GM18499 (cell line): ENCODE measurements at regions not wholly inside any gene's neighbourhood (a gene's known extent, or its start where the extent isn't known, plus 50 kb on each side); places are given as distances from the start of the nearest gene placed in this dataset.

Experiments used
- ATAC-seq: cut with Tn5 transposase; IDR thresholded peaks from one replicate; pipeline ENCODE4 v1.9.1; 2021; ENCODE audit warnings: moderate number of reproducible peaks; ENCODE audit not compliant: insufficient read depth, unreplicated experiment

DNA sequence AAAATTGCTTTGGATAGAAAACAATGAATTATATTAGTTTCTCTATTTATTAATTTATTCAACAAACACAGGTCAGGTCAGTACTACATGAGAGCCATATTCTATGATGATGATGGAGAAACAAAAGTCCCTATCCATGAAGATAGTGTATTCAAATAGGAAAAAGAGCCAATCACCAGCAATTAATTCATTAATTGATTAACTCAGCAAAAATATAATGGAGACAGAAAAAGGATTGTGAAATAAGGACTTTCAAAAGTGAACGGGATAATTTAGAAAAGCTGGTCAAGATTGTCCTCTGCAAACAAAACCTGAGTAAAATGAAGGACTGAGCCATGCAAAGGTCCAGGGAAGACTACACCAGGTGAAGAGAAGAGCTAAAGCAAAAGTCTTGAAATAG lies 1517.7 kb upstream of the CDH8 start:
- no peak for ATAC-seq

DNA sequence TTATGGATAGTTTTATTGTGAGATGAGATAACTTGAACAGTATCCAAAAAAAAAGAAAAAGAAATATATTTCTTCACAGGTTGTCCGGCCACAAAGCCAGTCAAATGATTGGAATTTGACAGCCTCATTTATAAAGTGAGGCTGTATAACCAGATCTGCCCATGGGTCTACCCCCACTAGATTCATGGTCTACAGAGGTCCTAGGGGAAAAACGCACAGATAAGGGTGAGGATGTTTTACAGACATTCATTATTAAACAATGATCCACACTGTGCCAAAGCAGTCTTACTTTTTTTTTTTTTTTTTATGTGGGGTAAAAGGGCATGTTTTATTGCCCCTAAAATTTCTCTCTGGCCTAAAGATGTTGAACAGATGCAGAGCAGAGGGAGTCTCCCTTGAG lies 1503.0 kb upstream of the CDH8 start:
- ATAC-seq: no peak

DNA sequence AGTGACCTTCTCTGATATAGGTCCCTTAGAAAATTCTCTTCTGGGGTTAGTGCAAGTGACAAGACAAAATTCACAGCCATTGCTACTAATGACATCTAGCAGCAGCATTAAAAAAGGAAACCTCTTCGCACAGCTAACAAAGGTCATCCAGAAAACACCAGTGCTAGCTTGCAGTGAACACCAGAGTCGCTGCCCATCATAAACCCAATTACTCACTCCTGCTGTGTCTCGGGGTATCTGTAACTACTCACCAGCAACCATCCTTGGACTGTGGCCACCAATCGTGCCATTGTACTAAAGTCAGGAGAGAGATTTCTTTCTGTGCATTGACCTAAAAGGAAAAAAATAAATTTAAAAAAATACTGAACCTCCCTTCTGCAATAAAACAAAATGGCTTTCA lies 1494.7 kb upstream of the CDH8 start:
- ATAC-seq: no peak

DNA sequence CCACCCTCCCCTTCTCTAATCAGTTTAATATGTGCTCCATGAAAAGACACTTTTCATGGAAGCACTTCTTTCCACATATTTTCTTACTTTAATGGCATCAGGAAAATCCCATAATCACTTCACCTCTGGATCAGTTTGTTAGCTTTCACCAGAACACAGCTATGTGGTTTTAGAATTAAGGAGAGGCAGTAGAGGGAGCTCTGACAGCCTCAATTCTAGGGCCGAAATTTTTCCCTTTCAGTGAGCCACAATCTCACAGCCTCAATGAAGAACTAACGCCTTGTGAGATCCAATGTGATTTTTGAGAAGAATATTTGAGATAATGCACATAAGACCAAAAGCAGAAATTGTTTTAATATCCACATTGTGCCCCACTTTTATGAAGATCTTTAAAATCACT lies 1494.0 kb upstream of the CDH8 start:
- no peak for ATAC-seq

DNA sequence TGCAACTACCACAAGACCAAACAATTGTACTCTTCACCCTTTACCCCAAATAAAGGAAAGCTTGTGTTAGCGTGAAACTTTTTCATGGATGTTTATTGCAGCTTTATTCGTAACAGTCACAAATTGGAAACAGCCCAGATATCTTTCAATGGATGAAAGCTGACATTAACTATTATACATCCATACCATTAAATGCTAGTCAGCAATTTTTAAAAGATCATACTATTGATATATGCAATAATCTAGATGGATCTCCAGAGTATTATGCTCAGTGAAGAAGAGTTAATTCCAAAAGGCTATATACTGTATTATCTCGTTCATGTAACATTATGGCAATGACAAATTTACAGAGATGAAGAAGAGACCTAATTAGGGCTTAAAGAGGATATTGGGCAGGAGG lies 1491.2 kb upstream of the CDH8 start:
- no peak for ATAC-seq

DNA sequence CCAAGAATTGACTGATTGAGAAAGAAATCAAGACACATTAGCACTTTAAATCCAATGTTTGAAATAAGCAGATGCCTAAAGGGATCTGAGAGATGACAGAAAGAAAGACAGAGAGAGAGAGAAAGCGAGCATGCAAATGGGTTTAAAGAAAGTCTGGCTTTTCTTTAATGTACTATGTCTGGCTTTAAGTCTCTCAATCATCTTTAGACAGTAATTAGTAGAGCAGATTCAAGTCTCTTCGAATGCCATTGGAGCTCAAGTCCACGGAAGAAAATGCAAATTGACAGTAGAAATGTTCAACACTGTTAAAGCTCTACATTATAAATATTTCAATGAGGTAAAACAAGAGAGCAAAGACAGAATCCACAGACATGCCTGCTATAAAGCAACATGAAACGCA lies 1480.2 kb upstream of the CDH8 start:
- ATAC-seq: no peak

DNA sequence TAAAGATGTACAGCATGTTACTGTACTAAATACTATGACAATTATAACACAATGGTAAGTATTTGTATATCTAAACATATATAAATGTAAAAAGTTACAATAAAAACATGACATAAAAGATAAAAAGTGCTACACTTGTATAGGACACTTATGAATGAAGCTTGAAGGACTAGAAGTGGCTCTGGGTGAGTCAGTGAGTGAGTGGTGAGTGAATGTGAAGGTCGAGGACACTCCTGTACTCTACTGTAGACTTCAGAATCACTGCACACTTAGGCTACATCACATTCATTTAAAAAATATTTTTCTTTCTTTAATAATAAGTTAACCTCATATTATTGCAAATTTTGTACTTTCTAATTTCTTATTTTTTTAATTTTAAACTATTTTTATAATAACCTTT lies 1476.7 kb upstream of the CDH8 start:
- no peak for ATAC-seq

DNA sequence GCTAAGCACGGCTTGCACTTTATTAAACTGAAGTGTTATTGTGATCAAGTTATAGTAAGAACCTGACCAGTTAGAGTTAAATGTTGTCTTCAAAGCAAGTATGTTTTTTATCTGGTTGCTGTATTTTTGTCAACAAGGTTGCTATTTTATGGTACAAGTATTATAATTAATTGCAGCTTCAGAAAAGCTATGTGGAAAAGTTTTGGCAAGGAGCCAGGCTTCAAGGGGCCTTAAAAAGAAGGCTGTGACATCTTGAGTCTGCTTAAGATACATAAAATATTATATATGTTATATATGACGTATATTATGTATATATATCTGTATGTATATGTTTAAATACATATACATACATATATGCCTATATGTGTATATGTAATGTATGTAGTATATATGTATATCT lies 1461.2 kb upstream of the CDH8 start:
- ATAC-seq: no peak

DNA sequence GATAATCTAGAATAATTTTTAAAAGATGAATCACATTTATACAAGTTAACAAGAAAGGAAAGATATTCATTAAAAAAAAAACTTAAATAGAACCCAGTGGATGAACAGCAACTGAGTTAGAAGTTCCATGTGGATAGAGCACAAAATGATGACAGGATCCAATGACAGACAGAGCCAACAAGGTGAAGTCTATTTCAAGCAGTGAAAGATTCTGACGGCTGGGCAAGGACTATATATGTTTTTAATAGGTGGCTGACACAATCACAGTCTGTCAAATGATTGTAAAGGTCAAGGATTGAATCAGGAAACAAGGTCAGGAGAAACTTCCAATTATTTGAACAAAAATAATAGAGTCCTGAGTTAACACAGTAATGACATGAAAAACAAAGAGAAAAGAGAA lies 1460.0 kb upstream of the CDH8 start:
- ATAC-seq: no peak

DNA sequence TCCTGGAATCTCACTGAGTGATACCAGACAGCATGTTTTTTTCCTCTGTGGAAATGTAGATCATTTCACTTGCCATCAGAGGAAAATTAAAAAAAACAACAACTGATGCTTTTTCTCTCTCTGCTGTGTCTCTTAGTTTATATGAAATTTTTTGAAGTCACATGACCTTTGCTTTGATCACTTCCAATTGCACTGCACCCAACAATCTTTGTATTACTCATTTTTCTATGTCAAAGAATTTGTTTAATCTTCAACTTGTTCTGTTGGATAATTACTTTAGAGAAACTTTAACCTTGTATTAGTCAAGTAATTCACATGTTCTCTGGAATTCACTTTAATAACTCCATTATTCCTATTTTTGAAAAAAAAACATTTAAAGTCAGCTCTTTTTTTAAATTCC lies 1452.7 kb upstream of the CDH8 start:
- no peak for ATAC-seq

DNA sequence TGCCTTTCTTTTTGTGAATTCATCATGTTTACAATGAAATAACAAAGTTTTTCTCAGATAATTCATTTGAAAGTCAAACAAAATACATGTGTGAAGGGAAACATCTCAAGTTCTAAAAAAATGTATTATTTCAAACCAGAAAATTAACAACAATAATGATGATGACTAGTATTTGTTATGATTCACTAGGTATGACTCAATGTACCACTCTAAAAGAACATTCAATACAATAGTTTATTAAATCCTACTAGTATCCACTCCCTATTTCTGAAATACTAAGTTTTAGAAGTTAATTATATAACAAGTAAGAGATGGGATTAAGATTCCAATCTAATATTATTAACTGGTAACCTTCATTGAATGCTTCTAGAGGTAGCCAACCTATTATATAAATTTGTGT lies 1444.8 kb upstream of the CDH8 start:
- no peak for ATAC-seq

DNA sequence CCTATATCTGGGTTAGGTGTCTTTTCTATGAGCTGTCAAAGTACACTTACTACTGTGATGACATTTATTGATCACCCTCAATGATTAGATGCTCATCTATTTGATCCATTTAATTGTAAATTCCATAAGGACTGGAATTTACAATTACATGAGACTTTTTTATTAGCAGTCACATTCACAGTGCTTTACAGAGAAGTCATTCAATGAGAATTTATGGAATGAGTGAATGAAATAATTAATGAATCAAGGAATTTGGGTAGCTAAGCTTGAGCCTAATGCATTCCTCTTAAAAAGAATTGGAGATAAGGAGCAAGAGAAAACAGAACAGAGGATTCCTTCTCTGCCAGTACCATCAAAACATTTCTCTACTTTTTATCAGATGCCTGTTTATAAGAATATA lies 1437.5 kb upstream of the CDH8 start:
- ATAC-seq: no peak

DNA sequence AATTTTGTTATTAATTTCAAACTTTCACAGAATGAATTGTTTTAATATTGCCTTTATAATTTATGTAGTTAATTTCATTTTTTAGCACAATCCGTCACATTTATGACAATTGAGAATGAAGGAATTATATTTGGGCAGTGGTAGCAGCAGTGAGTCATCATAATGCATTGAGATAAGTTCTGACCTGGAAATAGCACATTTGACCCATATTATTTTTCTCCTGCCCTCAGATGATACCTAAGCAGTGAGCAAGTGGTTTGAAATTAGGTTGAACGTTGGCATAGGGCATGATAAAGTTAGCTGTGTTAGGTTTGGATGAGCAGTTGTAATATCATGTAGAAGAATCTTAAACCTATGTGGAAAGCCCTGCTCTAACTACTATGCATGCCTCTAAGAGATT lies 1431.3 kb upstream of the CDH8 start:
- ATAC-seq: no peak

DNA sequence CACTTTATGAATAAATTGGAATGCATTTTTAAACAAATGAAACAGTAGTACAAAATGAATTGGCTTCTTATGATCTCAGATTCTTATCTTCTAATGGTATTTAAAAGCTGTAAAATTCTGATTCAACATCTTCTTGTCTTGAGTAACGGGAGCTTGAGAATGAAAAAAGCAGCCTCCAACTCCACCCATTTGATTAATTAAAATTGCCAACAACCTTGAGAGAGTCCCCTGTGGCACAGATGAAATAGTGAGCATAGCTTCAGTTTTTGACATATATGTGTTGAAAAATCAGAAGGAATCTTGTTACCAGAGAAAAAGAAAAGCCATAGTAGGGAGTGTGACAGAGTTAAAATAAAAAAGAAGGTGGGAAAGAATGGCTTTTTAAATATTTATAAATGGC lies 1426.1 kb upstream of the CDH8 start:
- no peak for ATAC-seq

DNA sequence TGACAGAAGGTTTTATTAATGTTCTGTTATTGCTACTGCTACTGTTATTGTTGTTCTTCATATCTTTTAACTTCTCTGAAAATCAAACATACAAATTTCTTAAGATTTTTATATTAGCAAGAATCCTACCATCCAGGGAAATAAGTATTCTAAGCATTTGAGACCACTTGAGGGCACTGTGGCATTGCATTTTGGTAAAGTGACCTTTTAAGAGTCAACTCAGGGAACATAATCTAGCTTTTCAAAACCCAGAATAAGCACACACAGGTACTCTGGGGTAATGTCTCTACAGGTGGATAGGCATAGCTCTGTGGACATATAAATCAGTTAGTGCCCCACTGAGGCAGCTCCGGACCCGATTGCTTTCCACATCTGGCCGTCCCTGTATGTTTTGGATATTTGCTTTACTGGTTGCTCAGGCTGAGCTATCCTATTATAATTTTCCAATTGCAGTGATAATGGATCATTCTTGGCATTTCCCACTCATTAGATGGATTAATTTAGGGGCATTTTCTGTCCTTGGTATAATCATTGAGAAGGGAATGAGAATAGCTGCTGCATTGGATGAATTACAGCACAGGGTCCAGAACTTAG lies 1425.1 kb upstream of the CDH8 start:
- ATAC-seq: no peak

DNA sequence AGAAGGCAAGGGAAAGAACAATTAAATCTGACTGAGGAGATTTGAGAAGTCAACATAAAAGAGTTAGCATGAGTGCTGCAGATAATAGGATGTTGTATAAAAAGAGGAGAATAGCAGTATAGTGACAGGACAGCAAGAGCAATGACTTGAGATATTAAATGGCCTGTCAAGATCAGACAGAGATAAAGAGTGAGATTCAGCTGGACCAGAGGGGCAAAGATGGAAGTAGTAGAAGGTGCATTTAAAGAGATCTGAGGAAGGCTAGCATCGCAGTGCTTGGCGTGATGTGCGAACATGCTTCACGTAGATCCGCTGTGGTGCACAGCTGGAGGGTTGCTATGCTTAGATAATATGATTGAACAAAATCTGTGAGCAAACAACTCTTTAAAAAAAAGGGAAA lies 1422.6 kb upstream of the CDH8 start:
- ATAC-seq: no peak

DNA sequence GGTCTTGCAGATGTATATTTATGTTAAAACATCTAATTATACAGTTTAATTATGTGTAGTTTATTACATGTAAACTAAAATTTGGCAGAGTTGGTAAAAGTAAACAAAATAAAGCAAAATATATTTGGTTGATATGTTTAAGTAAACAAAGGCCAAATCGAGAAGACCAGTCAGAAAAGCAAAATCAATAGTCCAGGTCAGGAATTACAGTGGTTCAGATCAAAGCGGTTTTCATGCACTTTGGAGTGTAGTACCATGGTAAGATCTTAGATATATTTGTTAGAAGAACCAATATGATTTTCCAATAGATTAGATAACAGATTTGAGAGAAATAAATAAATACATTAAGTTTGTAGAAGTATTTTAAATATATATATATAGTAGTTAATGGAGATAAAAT lies 1421.6 kb upstream of the CDH8 start:
- no peak for ATAC-seq

DNA sequence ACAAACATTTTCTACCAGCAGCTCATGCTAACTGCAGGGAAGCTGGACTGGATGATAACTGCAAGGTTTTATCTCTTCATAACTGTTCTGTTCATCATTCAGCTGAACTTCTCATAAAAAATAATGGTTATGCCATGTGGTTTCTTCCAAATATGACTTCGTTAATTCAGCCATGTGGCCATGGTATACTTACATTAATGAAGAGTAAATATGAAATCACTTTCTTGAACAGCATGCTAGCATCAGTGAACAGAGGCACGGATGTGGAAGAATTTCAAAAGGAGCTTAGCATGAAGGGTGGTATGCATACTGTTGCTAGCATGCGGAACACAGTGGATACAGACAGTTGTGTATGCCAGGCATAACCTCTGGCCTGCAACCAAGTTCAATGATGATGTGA lies 1417.0 kb upstream of the CDH8 start:
- no peak for ATAC-seq

DNA sequence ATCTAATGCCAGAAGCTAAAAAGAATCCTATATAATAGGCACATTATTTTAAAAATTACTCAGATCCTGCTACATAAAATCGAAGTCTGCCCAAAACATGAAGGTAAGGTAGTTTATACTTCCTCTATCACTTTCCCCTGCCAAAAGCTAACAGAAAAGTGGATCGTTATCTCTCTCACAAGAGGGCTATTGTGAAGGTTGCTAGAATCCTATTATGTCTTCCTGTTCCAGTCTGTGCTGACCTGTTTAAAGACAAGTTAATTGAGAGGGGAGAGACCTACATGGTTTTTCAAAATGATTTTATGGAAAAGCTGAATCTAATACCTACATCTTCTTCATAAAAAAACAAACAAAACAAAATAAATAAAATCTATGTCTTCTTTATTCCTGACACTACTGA lies 1410.9 kb upstream of the CDH8 start:
- ATAC-seq: no peak

DNA sequence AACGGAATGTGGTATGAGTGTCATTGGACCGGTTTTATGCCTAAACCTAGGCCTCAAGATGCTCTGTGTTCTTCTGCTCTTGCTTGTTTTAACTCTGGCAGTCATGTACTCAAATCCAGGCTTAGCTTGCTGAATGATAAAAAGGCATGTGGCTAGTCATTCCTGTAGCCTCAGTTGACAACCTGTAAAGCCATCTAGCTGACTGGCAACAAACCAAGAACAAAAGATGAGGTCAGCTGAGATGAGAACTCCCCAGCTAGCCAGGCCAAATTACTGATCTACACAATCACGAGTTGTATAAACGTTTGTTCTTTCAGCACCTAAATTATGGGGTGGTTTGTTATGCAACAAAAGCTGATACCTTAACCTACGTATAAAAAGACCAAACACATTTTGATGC lies 1406.0 kb upstream of the CDH8 start:
- no peak for ATAC-seq

DNA sequence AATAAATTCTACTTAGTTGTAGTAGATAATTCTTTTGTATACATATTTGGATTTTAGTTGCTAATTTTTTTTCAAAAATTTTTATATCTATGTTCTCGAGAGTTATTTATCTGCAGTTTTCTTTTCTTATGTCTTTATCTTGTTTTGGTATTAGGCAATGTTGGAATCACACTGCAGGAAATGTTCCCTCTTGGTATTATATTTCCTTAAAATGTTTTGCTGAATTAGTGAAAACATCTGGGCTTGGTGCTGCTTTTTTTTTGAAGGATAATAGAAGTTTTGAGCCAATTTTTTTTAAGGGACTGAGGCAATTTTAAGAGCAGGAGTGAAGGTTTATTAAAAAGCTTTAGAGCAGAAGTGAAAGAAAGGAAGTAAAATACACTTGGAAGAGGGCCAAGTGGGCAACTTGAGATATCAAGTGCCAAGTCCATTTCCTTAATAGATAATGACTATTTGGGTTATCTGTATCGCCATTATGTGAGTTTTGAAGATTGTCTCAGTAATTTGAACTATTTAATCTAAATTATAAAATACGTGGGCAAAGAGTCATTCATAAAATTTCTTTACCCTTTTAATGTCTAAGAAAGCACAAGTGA lies 1390.1 kb upstream of the CDH8 start:
- ATAC-seq: no peak

DNA sequence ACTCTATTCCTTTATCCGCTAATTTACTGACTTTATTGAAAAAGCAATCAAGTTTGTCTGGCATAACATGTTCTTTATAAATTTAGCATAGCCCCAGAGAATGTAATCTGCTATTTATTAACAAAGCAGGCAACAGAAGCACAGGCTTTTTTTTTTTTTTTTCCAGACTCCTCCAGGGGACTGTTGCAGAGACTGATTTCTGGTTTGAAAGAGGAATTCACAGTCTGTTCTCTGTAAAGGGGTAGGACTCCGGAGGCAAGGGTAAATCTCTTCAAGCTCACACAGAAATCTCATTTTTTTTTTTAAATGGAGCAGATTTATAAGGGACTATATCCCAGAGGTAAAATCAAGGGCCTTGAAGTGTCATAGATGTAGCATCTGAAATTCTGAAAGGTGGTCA lies 1386.5 kb upstream of the CDH8 start:
- ATAC-seq: no peak

DNA sequence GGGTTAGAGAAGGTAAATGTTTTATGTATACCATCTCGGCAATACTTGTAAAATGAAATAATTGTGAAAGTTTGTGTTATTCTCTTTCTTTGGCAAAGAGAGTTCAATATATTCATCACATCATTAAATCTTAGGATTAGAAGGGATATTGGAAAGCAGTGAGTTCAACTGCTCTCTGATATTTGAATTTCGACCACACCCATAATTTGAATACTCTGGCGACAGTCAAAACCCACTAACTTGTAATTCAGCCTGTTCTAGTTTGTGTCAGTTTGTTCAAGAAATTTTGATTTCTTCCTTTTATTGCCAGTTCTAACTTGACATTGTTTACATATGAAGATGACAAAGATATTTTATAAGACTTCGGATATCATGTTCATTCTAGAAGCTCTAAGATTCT lies 1380.5 kb upstream of the CDH8 start:
- no peak for ATAC-seq
